Lung (tissue), 11 donors: ENCODE measurements at regions not wholly inside any gene's neighbourhood (a gene's known extent, or its start where the extent isn't known, plus 50 kb on each side); places are given as distances from the start of the nearest gene placed in this dataset.

ENCODE experiments used
- ATAC-seq: fragments of 200-7000 bp; cut with Tn5 transposase; one replicate; pipeline ENCODE4 v1.9.1; 2020; ENCODE audit warnings: moderate number of reproducible peaks; ENCODE audit not compliant: insufficient read depth, low FRiP score
- DNase-seq, 3 donors: peaks; one replicate each; pipeline ENCODE4 v3.0.0-alpha.2; 2013 to 2017
- H3K27ac ChIP-seq, 2 donors: one replicate each; pipeline ENCODE4 v1.5.1; 2013; ENCODE audit warnings: mild to moderate bottlenecking in 2 of 2, moderate library complexity in 2 of 2, control low read depth in 1 of 2, inconsistent platforms in 1 of 2, low read depth in 1 of 2, low read length in 1 of 2
- H3K27me3 ChIP-seq, 3 donors: one replicate each; pipeline ENCODE4 v1.5.1; 2013; ENCODE audit warnings: low read length in 2 of 3; ENCODE audit not compliant: control insufficient read depth in 3 of 3, insufficient read depth in 3 of 3
- H3K36me3 ChIP-seq, 4 donors: one replicate each; pipeline ENCODE4 v1.5.1; 2013; ENCODE audit warnings: low read length in 4 of 4, mild to moderate bottlenecking in 1 of 4, moderate library complexity in 1 of 4; ENCODE audit not compliant: control insufficient read depth in 4 of 4, insufficient read depth in 4 of 4
- H3K4me1 ChIP-seq, 5 donors: one replicate each; pipeline ENCODE4 v1.5.1; 2013; ENCODE audit warnings: low read length in 5 of 5, mild to moderate bottlenecking in 2 of 5, moderate library complexity in 1 of 5; ENCODE audit not compliant: control insufficient read depth in 5 of 5, insufficient read depth in 5 of 5
- H3K4me3 ChIP-seq: one replicate; pipeline ENCODE4 v1.5.1; 2013; ENCODE audit warnings: mild to moderate bottlenecking, control low read depth, moderate library complexity
- H3K9ac ChIP-seq, 2 donors: one replicate each; pipeline ENCODE4 v1.5.1; 2013; ENCODE audit warnings: low read length in 2 of 2, control low read depth in 1 of 2; ENCODE audit not compliant: insufficient read depth in 1 of 2
- H3K9me3 ChIP-seq, 4 donors: one replicate each; pipeline ENCODE4 v1.5.1; 2013; ENCODE audit warnings: low read length in 3 of 4, mild to moderate bottlenecking in 1 of 4, moderate library complexity in 1 of 4; ENCODE audit not compliant: control insufficient read depth in 4 of 4, insufficient read depth in 3 of 4
- CTCF ChIP-seq: IDR thresholded peaks from 2 replicates; pipeline ENCODE4 v1.5.1; 2012; ENCODE audit warnings: mild to moderate bottlenecking; ENCODE audit errors: control extremely low read depth, extremely low read depth
- WGBS, 2 donors: extraction: QIAGEN DNeasy Blood & Tissue Kit; methylation state at CpG; one replicate each; pipeline ENCODE4 v1.1.7; 2013; 5-methylcytosine and 5-hydroxymethylcytosine counted together
- donor health status: control.
- donor health status: control.
- donor health status: Bipolar disorder and iron deficiency.
- donor health status: healthy.
- donor health status: DM: yes; HTN: yes; CAD: no.

GRCh38 chr20:56715309-56715708 is 86.2 kb downstream of the TFAP2C start:
- WGBS, 2 donors: 50 to 51% methylated on average over 10 of the region's 10 CpGs
- ATAC-seq: no peak

GRCh38 chr20:56715902-56716519 is 86.9 kb downstream of the TFAP2C start:
- Histone ChIP-seq H3K36me3 (no peaks in the 10 kb centered on the region), H3K4me1 (peaks cover 0 to 2% (median 0%) of the 10 kb centered on the region in 5 donors), H3K9ac (no peak overlapping the region), H3K27ac (no peak overlapping the region), H3K4me3 (no peak overlapping the region), H3K27me3 (no peaks in the 10 kb centered on the region), H3K9me3 (no peaks in the 10 kb centered on the region)
- WGBS, 2 donors: 57 to 62% methylated on average over 3 of the region's 3 CpGs
- ATAC-seq: no peak
- TF ChIP-seq CTCF: no peak
- DNase-seq: no peak

More at GRCh38 chr20:56715309-56715708, 86.2 kb downstream of the TFAP2C start:
- TF ChIP-seq CTCF: no peak
- no peak overlapping the region for H3K4me3 ChIP-seq
- no peak overlapping the region for H3K27ac ChIP-seq
- no peak for DNase-seq
- H3K9ac ChIP-seq: no peak overlapping the region
- H3K9me3 ChIP-seq: no peaks in the 10 kb centered on the region
- no peaks in the 10 kb centered on the region for H3K27me3 ChIP-seq
- peaks cover 0 to 2% (median 0%) of the 10 kb centered on the region in 5 donors for H3K4me1 ChIP-seq
- no peaks in the 10 kb centered on the region for H3K36me3 ChIP-seq

GRCh38 chr20:56716806-56717205 is 87.7 kb downstream of the TFAP2C start:
- WGBS, 2 donors: 80 to 89% methylated on average over 11 of the region's 11 CpGs
- no peak overlapping the region for H3K9ac ChIP-seq
- H3K36me3 ChIP-seq: no peaks in the 10 kb centered on the region
- H3K4me3 ChIP-seq: no peak overlapping the region
- no peak for ATAC-seq
- H3K4me1 ChIP-seq: peaks cover 0 to 1% (median 0%) of the 10 kb centered on the region in 5 donors
- no peaks in the 10 kb centered on the region for H3K27me3 ChIP-seq
- H3K9me3 ChIP-seq: no peaks in the 10 kb centered on the region
- no peak overlapping the region for H3K27ac ChIP-seq
- no peak for TF ChIP-seq CTCF
- no peak for DNase-seq

- H3K27ac ChIP-seq: no peak overlapping the region
- H3K9me3 ChIP-seq: no peaks in the 10 kb centered on the region
- WGBS, 2 donors: 87 to 93% methylated on average over 2 of the region's 2 CpGs
- TF ChIP-seq CTCF: no peak
- ATAC-seq (no peak), DNase-seq (no peak)
- no peaks in the 10 kb centered on the region for H3K27me3 ChIP-seq
- H3K4me1 ChIP-seq: no peaks in the 10 kb centered on the region
- no peak overlapping the region for H3K9ac ChIP-seq
- H3K36me3 ChIP-seq: no peaks in the 10 kb centered on the region
- H3K4me3 ChIP-seq: no peak overlapping the region
Measured at GRCh38 chr20:56718816-56719215, 89.7 kb downstream of the TFAP2C start.
